ENCODE measurements at regions not wholly inside any gene's neighbourhood (a gene's known extent, or its start where the extent isn't known, plus 50 kb on each side); places are given as distances from the start of the nearest gene placed in this dataset.

DNA sequence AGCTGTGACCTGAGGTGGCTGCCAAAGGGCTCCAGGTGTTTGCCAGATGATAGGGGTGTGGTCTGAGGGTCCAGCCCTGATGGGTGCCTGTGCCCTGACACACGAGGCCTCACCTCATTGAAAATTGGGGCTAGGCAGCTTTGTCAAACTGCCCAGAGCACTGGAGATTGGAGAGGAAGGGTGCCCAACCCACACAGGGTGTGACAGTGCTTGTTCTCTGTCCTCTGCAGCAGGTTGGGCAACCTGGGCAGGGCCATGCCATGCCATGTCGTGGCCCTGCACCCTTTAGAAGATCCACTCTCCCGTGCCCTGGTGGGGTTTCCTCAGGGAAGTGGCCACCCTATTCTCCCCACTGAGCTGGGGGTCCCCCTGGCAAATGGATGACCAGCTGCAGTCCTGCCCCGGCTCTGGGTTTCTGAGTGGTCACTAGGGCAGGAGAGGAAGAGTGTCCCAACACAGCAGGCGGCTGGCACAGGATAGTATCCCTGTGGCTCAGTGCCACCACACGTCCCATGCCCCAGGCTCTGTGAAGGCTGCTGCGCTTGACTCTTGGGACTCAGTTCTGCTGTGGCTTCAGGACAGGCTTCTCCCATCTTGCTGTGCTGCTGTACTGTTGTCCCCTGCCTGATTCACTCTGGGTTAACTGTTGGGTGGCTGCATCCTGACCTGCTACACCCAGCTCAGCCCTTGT is 100.8 kb upstream of the PITX1 start:
- no peak for DNase-seq

DNA sequence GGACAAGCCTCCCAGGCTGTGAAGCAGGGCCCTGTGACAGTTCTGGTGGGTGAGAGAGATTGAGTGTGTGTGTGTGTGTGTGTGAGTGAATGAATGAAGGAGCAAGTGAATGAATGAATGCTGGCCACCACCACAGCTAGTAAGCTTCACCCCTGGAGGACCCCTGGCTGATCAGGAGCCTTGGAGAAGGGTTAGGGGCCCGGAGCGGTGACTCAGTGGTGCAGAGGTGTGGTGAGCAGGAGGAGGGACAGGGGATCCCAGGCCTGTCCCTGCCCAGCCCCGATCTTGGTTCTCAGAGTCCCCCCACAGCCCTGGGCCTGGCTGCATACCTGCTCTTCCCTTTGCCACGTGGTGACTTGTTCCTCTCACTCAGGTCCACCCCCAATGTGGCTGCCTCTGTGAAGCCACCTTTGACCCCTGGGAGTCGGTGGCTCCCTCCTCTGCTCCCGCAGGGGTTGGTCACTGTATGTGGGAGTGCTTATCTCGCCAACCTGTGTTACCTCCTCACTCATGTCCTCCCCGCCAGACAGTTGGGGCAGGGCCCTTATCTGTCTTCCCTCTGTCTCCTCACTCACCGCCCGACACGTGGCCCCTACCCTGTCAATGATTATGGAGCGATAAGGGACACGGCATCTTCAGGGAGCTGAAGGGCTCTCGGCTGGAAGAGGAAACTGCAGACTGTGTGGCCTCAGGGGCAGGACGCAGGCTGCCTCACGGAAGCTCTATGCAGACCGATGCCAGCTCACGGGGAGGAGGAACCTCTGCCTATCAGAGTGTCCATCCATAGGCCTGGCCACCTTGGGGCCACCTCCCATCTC is 99.9 kb upstream of the PITX1 start:
- DNase-seq, result no peak

- DNase-seq, result no peak
These were observed 99.2 kb upstream of the PITX1 start for GRCh38 chr5:135133181-135133580.

GRCh38 chr5:135131801-135132680 is 98.0 kb upstream of the PITX1 start:
- DNase-seq, result no peak

DNA sequence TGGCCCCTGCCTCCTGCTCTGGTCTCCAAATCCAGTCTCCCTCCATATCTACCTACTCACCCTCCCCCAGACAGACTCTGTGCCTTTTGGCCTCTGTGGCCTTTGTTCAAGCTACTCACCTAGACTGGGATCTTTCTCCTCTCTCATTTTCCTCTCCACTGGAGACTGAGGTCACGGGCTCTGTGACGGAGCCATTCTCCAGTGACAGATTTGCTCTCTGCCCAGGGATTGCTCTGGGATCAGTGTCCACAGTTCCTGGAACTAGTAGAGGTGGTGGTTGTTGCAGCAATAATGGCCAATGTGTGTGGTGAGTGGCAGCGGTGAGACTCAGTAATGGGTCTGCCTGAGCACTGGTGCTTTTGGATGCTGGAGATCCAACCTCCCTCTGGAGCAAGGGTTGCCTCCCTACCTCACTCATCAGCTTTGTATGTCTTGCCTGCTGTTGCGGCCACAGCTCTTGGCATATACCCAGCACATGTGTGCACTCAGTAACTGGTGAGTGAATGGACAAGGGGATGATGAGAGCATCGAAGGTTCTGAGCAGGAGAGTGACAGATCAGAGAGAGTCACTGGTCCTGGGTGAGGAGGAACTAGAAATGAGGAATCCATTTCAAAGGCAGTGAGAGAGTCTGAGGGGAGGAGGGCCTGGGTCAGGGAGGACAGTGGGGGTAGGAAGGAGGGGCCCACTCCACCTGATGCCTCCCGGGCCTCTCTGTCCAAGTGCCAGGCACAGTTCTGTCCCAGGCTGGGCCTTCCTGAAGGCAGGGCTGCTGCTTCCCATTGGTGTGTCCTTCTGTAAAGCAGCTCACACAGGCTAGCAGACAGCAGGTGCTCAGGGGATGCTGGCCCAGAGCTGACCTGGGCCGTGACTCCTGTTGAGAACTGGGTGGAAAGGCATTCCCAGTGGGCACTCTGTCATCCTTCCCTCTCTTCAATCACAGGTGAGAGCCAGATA is 96.5 kb upstream of the PITX1 start:
- DNase-seq, result no peak

DNA sequence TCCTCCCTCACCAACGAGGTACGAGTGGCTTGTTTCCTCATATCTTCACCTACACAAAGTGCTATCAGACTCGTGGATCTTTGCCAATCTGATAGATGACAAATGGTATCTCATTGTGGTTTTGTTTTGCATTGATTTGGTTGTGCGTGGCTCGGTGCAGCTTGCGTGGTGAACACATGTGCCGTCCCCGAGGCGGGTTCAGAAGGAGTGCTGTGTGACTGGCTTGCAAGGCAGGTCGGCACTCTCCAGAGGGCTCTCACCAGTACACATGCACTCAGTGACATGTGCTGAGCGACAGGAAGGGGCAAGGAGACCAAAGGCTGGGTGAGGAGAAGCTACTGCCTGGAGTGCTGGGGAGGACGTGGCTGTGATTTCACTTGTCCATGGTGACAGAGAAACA is 95.3 kb upstream of the PITX1 start:
- no peak for DNase-seq

- no peak for DNase-seq
These were observed 94.3 kb upstream of the PITX1 start for GRCh38 chr5:135128361-135128760.

- DNase-seq, result no peak
These were observed 93.6 kb upstream of the PITX1 start for GRCh38 chr5:135127439-135128240.

DNA sequence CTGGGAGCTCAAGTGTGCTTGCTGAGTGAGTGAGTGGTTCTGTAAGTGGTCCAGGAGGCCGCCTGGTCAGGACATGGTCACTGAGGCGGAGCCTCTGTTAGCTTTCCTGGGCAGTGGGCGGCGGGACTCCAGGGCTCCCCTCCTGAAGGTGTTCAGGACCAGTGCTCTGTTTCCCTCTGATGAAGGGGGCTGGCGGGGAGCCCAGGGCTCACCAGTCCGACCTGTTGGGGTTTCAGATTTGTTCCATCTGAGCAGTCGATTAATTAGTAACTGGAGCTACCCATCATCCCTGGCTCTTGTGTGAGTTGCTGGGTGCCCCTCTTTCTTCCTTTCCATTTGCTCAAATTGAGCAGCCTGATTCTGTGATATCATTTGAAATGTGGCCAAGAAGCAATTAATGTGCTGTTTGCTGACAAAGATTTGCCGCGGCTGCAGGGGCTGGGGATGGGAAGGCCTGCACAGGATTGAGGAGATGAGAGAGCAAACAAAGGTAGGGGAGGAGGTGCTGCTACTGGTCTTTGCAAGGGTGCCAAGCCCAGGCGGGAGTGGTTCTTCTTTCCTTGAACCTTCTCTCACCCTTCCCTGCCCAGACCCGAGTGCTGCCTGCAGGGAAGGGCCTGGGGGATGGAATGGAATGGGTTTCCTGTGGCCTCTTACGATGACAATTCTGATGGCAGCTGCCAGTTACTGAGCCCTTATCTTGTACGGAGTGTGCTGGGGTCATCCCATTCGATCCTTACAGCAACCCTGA is 92.8 kb upstream of the PITX1 start:
- no peak for DNase-seq

DNA sequence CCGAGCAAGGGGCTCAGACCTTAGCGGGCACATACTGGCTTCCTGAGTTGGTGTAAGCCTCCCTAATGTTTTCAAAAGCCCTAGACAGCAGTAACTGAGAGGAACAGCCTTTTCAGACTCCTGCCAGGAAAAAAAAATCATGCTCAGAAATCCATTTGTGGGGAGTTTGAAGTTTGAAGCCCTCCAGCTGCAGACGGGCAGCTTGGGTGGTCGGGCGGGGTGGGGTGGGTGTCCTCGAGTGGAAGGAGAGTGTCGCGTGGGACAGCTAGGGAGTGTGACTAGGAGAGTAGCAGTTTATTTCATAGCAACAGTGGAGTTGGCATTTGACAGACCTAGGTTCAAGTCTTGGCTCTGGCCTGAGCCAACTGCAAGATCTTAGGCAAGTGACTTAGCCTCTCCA is 90.7 kb upstream of the PITX1 start:
- no peak for DNase-seq

- no peak for DNase-seq
These were observed 90.1 kb upstream of the PITX1 start for GRCh38 chr5:135124128-135124527.

DNA sequence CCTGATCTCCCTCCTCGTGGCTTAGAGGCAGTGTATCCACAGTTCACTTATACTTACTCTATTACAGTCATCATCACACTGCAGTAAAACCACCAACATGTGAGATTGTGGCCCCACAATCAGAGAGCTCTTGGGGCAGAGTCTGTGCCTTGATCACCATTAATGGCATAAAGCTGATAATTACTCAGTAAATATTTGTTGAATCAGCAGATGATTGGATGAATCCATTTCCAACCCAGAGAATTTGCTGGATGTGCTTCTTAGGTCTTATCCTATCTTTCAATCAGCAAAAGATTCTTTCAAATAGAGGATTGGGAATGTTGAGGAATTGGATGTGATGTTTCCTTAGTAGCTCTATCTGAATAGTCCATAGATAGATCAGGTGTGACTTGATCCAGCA is 88.8 kb upstream of the PITX1 start:
- DNase-seq, result no peak

- DNase-seq, result no peak
These were observed 86.9 kb upstream of the PITX1 start for GRCh38 chr5:135120951-135121350.

GRCh38 chr5:135119481-135119880 is 85.5 kb upstream of the PITX1 start:
- DNase-seq, result no peak

DNA sequence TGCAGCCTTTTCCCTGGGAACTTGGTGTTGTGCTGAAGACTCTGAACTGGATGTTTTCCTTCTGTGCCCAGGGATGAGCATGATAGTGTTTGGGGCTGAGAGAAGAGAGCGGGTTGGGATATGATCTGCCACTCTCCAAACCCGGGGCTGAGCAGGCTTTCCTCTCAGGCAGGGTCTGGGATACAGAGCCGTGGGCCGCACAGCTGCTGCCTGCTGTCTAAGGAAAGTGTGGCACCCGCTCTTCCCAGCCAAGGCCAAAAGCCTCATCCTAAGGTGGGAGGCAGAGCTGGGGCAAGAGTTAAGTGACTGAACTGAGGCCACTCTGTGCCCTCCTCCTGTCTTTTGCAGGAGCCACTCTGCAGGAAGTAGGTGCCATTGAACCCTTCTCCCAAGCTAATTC is 83.6 kb upstream of the PITX1 start:
- DNase-seq, result no peak

- DNase-seq, result no peak
These were observed 82.1 kb upstream of the PITX1 start for GRCh38 chr5:135116160-135116561.

GRCh38 chr5:135115591-135115990 is 81.6 kb upstream of the PITX1 start:
- DNase-seq, result no peak

GRCh38 chr5:135114759-135115158 is 80.7 kb upstream of the PITX1 start:
- DNase-seq, result no peak

DNA sequence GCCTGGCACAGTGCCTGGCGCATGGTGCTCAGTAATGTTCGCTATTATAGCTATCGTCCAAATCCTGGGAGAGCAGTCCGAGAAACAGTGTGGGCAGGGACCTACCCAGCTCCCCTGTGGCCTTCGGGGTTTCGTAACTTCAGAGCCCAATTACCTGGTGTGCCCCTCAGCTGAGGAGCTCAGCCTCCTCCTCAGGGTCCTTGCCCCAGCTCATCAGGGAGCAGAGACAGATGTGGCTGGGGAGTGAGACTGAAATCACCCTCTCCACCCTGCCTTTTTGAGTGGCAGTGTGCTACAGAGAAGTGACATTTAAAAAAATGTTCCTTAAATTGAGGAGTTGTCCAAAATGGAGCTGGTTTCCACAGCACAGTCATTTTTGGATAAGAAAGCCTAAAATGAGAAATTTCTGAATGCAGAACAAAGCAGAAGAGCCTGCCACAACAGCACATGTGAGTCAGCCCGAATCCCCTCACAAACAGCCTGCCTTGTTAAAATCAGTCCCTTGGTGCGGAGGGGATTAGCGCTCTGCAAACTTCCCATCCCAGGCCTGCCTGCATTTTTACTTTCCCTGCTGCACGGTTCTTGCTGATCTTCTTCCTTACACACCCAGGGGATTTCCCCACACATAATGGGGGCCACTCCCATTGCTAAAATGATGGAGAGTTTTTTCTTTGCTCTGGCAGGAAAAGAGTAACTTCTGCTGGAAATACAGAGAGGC is 78.1 kb upstream of the PITX1 start:
- DNase-seq, result no peak

Measured in CD4-positive, alpha-beta T cell treated with Interleukin-6 for 4 hours (primary cell).